ENCODE measurements at regions not wholly inside any gene's neighbourhood (a gene's known extent, or its start where the extent isn't known, plus 50 kb on each side); places are given as distances from the start of the nearest gene placed in this dataset.
"Not testable (repeated sequence)": the region's sequence is repeated elsewhere in the genome, so short reads cannot be mapped to it uniquely, and the experiment has no call there.

DNA sequence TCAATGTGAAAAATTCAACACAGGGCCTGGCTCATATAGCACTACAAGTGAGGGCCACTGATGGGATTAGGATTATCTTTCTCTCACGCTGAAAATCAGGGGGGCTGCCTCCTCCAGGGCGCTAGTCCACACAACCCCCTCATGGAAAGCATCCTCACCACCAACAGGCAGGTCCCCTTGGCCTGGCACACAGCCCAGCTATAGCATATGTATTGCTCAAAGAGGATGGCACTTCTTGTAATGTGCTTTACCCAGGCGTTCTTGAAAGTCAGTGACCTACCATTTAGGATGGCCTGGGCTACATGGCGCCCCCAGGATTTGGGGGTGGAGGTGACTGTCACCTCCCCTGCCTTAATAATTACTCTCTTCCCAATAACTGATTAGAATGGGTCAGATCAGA is 71.0 kb upstream of the LSM6 start:
- Mint-ChIP-seq H3K4me1 (ENCODE audit: low read depth) (peaks cover 12% of the 10 kb centered on the region), H3K27ac (no peak overlapping the region), H3K36me3 (ENCODE audit: low read depth) (no peaks in the 10 kb centered on the region), H3K9me3 (no peaks in the 10 kb centered on the region), H3K4me3 (ENCODE audit: low read depth) (no peak overlapping the region), H3K27me3 (ENCODE audit: low read depth) (peaks cover 4% of the 10 kb centered on the region)
- no peak for DNase-seq (ENCODE audit: low spot score)
- intact Hi-C loops (cut with micrococcal nuclease): no loop called here

DNA sequence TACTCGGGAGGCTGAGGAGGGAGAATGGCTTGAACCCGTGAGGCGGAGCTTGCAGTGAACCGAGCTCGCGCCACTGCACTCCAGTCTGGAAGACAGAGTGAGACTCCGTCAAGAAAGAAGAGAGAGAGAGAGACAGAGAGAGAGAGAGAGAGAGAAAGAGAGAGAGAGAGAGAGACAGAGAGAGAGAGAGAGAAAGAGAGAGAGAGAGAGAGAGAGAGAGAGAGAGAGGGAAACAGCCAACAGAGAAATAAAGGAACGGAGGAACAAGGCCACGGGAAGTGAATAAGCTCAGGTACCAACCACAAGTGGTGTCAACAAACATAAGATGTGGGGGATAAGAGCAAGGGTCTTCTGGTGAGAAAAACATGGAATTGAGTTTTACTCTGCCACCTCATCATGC is 71.5 kb upstream of the LSM6 start:
- H3K9me3 Mint-ChIP-seq; H3K27me3 Mint-ChIP-seq (ENCODE audit: low read depth); DNase-seq (ENCODE audit: low spot score); H3K36me3 Mint-ChIP-seq (ENCODE audit: low read depth); H3K27ac Mint-ChIP-seq; intact Hi-C loops (cut with micrococcal nuclease); H3K4me3 Mint-ChIP-seq (ENCODE audit: low read depth): not testable (repeated sequence)
- peaks cover 12% of the 10 kb centered on the region for H3K4me1 Mint-ChIP-seq (ENCODE audit: low read depth)

DNA sequence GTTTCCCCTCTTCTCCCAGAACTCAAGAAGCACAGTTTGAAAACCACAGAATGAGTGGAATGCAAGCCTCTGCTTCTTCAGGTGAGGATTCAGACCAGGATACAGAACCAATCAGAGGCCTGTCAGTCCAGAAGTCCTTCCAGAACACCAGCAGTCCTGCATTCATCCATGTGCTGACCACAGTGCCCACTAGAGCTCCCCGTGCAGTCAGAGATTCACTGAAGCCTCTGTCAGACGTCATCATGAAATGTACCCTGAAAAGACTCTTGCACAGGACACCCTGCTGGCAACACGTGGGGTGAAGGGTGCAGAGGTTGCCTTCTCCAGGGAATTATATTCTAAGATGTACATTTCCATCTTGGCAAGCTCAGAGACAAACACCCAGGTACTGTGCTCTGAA is 75.9 kb upstream of the LSM6 start:
- no peak overlapping the region for H3K4me3 Mint-ChIP-seq (ENCODE audit: low read depth)

DNA sequence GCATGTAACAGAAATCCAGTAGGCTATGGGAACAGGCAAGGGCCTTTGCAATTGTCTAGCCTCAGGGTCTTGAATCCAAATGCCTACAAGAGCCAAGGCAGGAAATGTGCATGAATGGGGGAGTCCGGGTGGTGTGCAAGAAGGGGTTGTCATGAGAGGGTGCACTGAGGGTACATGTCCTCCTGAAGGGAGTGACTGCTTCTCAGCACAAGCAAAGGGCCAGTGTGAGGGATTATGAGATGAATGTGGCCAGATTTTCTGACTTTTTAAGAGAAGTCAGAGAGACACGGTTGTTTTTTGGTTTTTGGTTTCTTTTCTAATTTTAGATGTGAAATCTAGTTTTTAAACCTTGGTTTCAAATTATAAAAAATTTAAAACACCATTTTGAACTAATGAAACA is 76.5 kb upstream of the LSM6 start:
- no peaks in the 10 kb centered on the region for H3K36me3 Mint-ChIP-seq (ENCODE audit: low read depth)
- intact Hi-C loops (cut with micrococcal nuclease): loop anchor here (5.0 to 10.0 kb wide), 3 partner anchors 33 to 998 kb away; no protein-coding TSS in a partner anchor
- DNase-seq (ENCODE audit: low spot score): no peak
- no peak overlapping the region for H3K27ac Mint-ChIP-seq
- H3K4me3 Mint-ChIP-seq (ENCODE audit: low read depth): no peak overlapping the region
- H3K4me1 Mint-ChIP-seq (ENCODE audit: low read depth): peaks cover 5% of the 10 kb centered on the region
- peaks cover 8% of the 10 kb centered on the region for H3K27me3 Mint-ChIP-seq (ENCODE audit: low read depth)
- H3K9me3 Mint-ChIP-seq: no peaks in the 10 kb centered on the region

More for the DNA sequence above, 75.9 kb upstream of the LSM6 start:
- DNase-seq (ENCODE audit: low spot score): no peak
- no peaks in the 10 kb centered on the region for H3K9me3 Mint-ChIP-seq
- intact Hi-C loops (cut with micrococcal nuclease): loop anchor here (5.0 to 10.0 kb wide), 3 partner anchors 33 to 998 kb away; no protein-coding TSS in a partner anchor
- peaks cover 5% of the 10 kb centered on the region for H3K4me1 Mint-ChIP-seq (ENCODE audit: low read depth)
- peaks cover 8% of the 10 kb centered on the region for H3K27me3 Mint-ChIP-seq (ENCODE audit: low read depth)
- H3K27ac Mint-ChIP-seq: no peak overlapping the region
- no peaks in the 10 kb centered on the region for H3K36me3 Mint-ChIP-seq (ENCODE audit: low read depth)

DNA sequence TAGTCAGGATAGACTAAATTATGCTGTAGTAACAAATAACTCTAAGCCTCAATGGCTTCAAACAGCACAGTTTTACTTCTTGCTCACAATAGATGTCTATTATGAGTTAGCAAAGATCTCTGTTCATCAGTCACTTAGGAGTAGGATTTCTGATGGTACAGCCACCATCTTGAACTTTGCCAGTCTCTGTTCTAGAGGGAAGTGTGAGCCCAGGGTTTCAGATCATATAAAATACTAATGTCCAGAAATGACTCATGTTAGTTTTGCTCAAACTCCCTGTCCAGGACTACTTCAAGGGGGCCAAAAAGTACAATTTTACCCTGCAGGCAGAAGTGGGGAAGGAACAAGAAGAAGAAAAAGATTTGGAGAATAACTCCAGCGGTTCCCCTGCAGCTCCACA is 77.1 kb upstream of the LSM6 start:
- H3K9me3 Mint-ChIP-seq: no peaks in the 10 kb centered on the region
- intact Hi-C loops (cut with micrococcal nuclease): loop anchor here (5.0 to 10.0 kb wide), 3 partner anchors 34 to 999 kb away; no protein-coding TSS in a partner anchor
- peaks cover 5% of the 10 kb centered on the region for H3K4me1 Mint-ChIP-seq (ENCODE audit: low read depth)
- no peak overlapping the region for H3K27ac Mint-ChIP-seq
- H3K4me3 Mint-ChIP-seq (ENCODE audit: low read depth): no peak overlapping the region
- DNase-seq (ENCODE audit: low spot score): no peak
- H3K27me3 Mint-ChIP-seq (ENCODE audit: low read depth): peaks cover 8% of the 10 kb centered on the region
- no peaks in the 10 kb centered on the region for H3K36me3 Mint-ChIP-seq (ENCODE audit: low read depth)

DNA sequence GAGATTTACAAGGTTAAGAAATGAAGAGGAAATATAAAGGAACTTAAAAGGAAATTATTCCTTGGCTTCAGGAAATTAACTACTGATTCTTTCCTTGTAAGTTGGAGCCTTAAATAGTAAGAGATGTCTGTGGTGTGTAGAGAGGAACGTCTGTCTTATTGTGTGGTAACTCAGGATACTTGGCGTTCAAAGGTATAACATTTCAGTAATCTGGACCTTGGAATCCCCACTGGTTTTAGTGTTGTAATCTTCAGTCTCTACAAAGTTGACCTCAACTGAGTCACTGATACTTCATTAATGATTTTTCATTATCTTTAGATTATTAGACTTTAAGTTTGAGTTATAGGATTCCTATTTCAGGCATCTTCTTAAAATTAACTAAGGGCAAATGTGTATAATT is 79.1 kb upstream of the LSM6 start:
- Mint-ChIP-seq H3K36me3 (ENCODE audit: low read depth) (no peaks in the 10 kb centered on the region), H3K9me3 (no peaks in the 10 kb centered on the region), H3K4me1 (ENCODE audit: low read depth) (peaks cover 5% of the 10 kb centered on the region), H3K27me3 (ENCODE audit: low read depth) (peaks cover 17% of the 10 kb centered on the region), H3K27ac (no peak overlapping the region), H3K4me3 (ENCODE audit: low read depth) (no peak overlapping the region)
- intact Hi-C loops (cut with micrococcal nuclease): loop anchor here (5.0 to 10.0 kb wide), 3 partner anchors 36 to 1001 kb away; no protein-coding TSS in a partner anchor
- DNase-seq (ENCODE audit: low spot score): no peak

DNA sequence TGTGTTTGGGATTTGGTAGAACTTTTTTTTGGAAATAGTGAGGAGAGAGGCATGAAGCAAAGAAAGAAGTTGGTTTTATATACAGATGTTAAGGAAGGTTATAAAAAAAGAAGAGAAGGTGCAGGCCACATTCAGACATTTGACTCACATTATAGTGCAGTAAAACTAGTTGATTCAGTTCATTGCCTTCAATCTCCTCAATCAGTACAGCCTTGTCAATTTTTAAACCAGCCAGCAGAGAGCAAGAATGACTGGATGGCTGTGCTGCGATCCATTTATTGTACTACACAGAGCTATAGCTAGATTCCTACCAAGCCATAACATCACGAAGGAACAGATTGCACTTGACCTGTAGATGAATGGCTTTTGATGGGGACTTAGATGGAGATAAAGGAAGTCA is 79.7 kb upstream of the LSM6 start:
- DNase-seq (ENCODE audit: low spot score): no peak
- peaks cover 5% of the 10 kb centered on the region for H3K4me1 Mint-ChIP-seq (ENCODE audit: low read depth)
- intact Hi-C loops (cut with micrococcal nuclease): loop anchor here (1.0 to 10.0 kb wide), 4 partner anchors 36 to 1001 kb away; partner anchors contain the start of gene LSM6
- no peak overlapping the region for H3K4me3 Mint-ChIP-seq (ENCODE audit: low read depth)
- H3K27ac Mint-ChIP-seq: no peak overlapping the region
- no peaks in the 10 kb centered on the region for H3K36me3 Mint-ChIP-seq (ENCODE audit: low read depth)
- peaks cover 14% of the 10 kb centered on the region for H3K27me3 Mint-ChIP-seq (ENCODE audit: low read depth)
- H3K9me3 Mint-ChIP-seq: no peaks in the 10 kb centered on the region

DNA sequence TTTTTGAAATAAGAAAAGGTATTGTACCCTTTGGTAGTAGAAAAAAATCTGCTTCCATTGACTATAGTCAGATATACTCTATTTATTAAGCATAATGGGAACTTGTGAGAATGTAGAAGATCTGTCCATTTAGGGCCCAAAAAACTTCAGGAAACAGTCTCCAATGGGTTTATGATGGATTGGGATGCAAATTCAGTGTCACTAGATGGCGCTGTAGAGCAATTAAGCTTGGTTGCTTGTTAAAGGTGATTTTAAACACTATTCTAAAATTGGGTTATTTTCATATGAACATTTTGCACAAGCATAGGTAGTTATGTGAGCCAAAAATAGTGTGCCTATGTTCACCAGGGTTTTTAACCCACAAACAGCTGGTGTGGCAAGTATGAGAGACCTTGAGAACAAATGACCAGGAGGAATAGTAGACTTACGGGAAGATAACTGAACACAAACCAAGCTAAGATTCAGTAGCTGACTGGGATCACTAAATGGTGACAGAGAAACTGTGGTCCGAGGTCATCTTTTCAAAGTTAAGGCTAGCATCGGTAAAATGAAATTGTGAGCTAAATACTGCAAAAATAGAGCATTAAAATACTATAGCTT is 80.3 kb upstream of the LSM6 start:
- no peak for DNase-seq (ENCODE audit: low spot score)
- Mint-ChIP-seq H3K27me3 (ENCODE audit: low read depth) (peaks cover 17% of the 10 kb centered on the region), H3K9me3 (no peaks in the 10 kb centered on the region), H3K27ac (no peak overlapping the region), H3K36me3 (ENCODE audit: low read depth) (no peaks in the 10 kb centered on the region), H3K4me1 (ENCODE audit: low read depth) (peaks cover 5% of the 10 kb centered on the region), H3K4me3 (ENCODE audit: low read depth) (no peak overlapping the region)
- intact Hi-C loops (cut with micrococcal nuclease): loop anchor here (1.0 to 10.0 kb wide), 4 partner anchors 37 to 1002 kb away; partner anchors contain the start of gene LSM6

DNA sequence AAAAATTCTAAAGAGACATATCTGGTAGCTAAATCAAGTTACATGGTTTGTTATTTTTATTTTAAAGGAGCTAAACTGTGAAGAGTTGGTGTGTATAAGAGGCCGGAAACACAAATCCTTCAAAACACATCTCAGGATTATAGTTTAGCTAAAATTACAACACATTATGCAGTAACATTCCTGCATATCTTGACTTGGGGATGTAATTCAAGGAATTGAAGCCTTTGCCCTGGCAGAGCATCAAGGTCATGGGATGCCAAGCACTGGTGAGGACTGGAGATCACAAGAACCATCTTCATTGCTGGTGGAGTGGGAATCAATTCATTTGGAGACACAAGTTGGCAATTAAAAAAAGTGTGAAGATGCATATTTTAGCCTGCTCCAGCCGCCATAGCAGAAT is 86.8 kb upstream of the LSM6 start:
- Mint-ChIP-seq H3K4me3 (ENCODE audit: low read depth) (no peak overlapping the region), H3K36me3 (ENCODE audit: low read depth) (no peaks in the 10 kb centered on the region), H3K9me3 (no peaks in the 10 kb centered on the region), H3K4me1 (ENCODE audit: low read depth) (no peaks in the 10 kb centered on the region), H3K27me3 (ENCODE audit: low read depth) (peaks cover 42% of the 10 kb centered on the region), H3K27ac (no peak overlapping the region)
- no peak for DNase-seq (ENCODE audit: low spot score)
- intact Hi-C loops (cut with micrococcal nuclease): no loop called here

DNA sequence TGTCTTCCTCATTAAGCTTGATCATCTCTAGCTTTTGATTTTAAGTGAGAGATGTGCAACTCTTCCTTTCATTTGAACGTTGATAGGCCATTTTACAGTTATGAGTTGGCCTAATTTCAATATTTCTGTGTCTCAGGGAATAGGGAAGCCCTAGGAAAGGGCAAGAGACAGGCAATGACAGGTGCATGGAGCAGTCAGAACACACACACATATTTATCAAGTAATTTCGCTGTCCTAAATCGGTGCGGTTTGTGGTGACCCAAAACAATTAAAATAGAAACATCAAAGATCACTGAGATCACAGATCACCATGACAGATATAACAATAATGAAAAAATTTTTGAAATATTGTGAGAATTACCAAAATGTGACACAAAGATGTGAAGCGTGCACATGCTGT is 87.7 kb upstream of the LSM6 start:
- Mint-ChIP-seq H3K27ac (no peak overlapping the region), H3K27me3 (ENCODE audit: low read depth) (peaks cover 38% of the 10 kb centered on the region), H3K36me3 (ENCODE audit: low read depth) (no peaks in the 10 kb centered on the region), H3K4me3 (ENCODE audit: low read depth) (no peak overlapping the region), H3K4me1 (ENCODE audit: low read depth) (no peaks in the 10 kb centered on the region), H3K9me3 (no peaks in the 10 kb centered on the region)
- no peak for DNase-seq (ENCODE audit: low spot score)
- intact Hi-C loops (cut with micrococcal nuclease): no loop called here

DNA sequence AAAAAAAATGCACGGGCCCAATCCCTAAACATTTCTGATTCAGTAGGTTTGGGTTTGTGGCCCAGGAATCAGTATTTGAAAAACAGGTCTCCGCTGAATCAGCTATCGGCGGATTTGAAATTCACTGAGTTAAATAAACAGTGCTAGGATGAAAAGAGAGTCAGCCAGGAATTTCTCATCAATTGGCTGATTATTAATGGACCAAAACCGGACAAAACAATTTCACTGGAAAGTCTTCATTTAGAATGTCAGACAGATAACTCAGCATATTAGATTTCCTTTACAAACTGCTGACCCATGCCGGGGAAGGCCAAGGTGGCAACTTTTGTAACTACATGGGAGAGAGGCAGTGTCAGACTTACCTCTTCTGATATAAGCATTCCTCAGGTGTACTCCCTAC is 99.4 kb upstream of the LSM6 start:
- H3K36me3 Mint-ChIP-seq (ENCODE audit: low read depth): no peaks in the 10 kb centered on the region
- no peaks in the 10 kb centered on the region for H3K9me3 Mint-ChIP-seq
- no peak overlapping the region for H3K4me3 Mint-ChIP-seq (ENCODE audit: low read depth)
- H3K27ac Mint-ChIP-seq: no peak overlapping the region
- H3K27me3 Mint-ChIP-seq (ENCODE audit: low read depth): peaks cover 4% of the 10 kb centered on the region
- DNase-seq (ENCODE audit: low spot score): no peak
- intact Hi-C loops (cut with micrococcal nuclease): no loop called here
- no peaks in the 10 kb centered on the region for H3K4me1 Mint-ChIP-seq (ENCODE audit: low read depth)

DNA sequence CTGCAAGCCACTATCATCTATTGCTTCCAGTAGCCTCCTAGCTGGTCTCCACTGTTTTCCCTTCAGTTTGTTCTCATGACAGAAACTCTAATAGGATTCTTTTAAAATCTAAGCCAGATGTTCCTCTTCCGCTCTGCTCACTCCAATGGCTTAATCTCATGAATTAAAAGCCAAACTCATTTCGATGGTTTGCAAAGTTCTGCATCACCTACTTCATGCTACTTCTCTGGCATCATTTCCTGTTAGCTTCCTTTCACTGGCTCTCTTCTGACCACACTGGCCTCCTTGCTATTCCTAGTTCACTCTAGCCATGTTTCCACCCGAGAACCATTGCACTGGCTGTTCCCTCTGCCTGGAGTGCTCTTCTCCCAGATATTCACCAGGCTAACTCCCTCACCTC is 102.0 kb upstream of the LSM6 start:
- intact Hi-C loops (cut with micrococcal nuclease): no loop called here
- Mint-ChIP-seq H3K36me3 (ENCODE audit: low read depth) (no peaks in the 10 kb centered on the region), H3K27me3 (ENCODE audit: low read depth) (peaks cover 4% of the 10 kb centered on the region)

DNA sequence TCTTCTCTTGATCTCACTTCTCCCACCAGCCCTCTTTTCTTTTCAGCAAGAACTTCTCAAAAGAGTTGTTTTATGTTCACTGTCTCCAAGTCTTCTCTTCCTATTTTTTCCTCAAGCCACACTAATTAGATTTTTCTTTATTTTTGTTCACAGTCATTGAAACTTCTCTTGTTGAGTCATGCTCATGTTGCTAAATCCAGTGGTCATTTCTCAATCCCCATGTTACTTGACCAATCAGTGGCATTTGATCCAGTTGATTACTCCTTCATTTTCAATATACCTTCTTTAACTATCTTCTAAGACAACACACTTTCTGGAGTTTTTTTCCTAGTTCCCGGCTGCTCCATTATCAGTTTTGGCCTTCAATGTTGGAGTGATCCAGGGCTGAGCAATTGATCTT is 103.1 kb upstream of the LSM6 start:
- intact Hi-C loops (cut with micrococcal nuclease): no loop called here
- H3K36me3 Mint-ChIP-seq (ENCODE audit: low read depth): no peaks in the 10 kb centered on the region
- peaks cover 6% of the 10 kb centered on the region for H3K27me3 Mint-ChIP-seq (ENCODE audit: low read depth)
- no peak overlapping the region for H3K27ac Mint-ChIP-seq
- DNase-seq (ENCODE audit: low spot score): no peak
- no peaks in the 10 kb centered on the region for H3K9me3 Mint-ChIP-seq
- no peaks in the 10 kb centered on the region for H3K4me1 Mint-ChIP-seq (ENCODE audit: low read depth)
- no peak overlapping the region for H3K4me3 Mint-ChIP-seq (ENCODE audit: low read depth)

More for the DNA sequence above, 102.0 kb upstream of the LSM6 start:
- Mint-ChIP-seq H3K9me3 (no peaks in the 10 kb centered on the region), H3K4me3 (ENCODE audit: low read depth) (no peak overlapping the region), H3K27ac (no peak overlapping the region), H3K4me1 (ENCODE audit: low read depth) (no peaks in the 10 kb centered on the region)
- no peak for DNase-seq (ENCODE audit: low spot score)

All from activated T-helper 2 cell treated with anti-CD3 and anti-CD28 coated beads, Interferon-gamma antibody, Interleukin-2, Interleukin-4, amounts not matched to agents 10 μg/mL and 5 μg/mL and 100 μg/mL, durations not matched to agents 14 hours and 24 hours and 36 hours (primary cell).